GM19351 (cell line): ENCODE measurements at regions not wholly inside any gene's neighbourhood (a gene's known extent, or its start where the extent isn't known, plus 50 kb on each side); places are given as distances from the start of the nearest gene placed in this dataset.
A peak's percentile ranks its signal among the peaks of the same experiment; 100 is the strongest.
"Not testable (repeated sequence)": the region's sequence is repeated elsewhere in the genome, so short reads cannot be mapped to it uniquely, and the experiment has no call there.

Experiments
- ATAC-seq: cut with Tn5 transposase; IDR thresholded peaks from one replicate; pipeline ENCODE4 v1.9.1; 2021; ENCODE audit warnings: mild to moderate bottlenecking, moderate library complexity; ENCODE audit not compliant: unreplicated experiment

DNA sequence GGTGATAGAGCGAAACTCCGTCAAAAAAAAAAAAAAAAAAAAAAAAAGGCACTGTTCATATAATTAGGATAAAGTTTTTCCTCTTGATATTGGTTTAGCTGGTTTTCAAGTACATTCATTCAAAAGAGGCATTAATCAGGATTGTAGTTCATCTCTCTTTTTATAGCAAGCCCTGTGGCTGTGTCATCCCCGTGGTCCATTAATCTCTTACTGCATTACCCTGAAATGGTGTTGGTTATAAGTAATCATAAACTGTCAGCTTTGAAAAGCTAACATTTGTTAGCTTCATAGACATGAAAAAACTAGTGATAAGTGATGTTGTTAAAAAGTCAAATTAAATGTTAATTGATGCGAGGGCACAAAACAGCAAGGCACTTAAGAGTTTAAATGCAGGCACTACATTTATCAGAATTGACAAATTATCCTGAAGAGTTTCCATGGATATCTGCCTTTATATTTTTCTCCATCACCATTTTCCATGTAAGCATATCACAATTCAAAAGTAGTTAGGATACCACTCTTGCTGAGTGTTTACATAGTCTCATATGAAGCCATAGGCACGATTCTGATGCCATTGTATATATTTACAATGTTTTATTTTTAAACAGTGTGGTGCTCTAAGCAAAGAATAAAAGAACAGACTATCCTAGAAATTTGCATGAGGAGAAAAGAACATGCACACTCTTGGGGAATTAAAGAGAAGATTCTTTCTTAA, 193.1 kb downstream of the OTOL1 start:
- ATAC-seq, result no peak

DNA sequence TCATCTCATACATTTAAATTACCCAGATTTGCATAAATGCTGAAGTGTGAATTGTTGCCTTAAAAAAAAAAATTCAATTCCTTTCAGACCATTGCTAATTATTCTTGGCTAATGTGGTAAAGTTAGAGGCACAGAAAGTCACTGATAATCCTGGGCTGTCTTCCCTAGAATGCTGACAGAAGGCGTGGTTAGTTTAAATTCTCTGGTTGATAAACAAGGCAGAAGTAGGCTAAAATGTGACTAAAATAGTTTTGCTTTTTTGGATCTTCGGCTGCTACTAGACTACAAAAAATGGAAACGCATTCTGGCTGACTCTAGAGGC, 193.7 kb downstream of the OTOL1 start:
- ATAC-seq, result no peak

DNA sequence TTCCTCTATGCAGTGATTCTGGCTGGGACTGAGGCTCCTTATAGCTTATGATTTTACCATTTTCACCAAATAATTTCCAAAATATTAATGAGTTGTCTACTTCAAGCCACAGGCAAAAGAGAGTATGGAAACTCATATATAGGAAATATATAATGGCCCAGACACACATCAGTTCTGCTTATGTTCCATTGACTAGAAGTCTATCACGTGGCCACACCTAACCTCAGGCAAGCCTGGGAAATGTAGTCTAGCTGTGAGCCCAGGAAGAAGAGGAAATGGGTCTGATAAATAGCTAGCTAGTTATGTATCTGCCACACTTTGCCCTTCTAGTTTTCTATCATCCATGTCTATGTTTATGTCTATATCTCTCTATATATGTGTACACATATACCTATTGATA, 195.1 kb downstream of the OTOL1 start:
- no peak for ATAC-seq

DNA sequence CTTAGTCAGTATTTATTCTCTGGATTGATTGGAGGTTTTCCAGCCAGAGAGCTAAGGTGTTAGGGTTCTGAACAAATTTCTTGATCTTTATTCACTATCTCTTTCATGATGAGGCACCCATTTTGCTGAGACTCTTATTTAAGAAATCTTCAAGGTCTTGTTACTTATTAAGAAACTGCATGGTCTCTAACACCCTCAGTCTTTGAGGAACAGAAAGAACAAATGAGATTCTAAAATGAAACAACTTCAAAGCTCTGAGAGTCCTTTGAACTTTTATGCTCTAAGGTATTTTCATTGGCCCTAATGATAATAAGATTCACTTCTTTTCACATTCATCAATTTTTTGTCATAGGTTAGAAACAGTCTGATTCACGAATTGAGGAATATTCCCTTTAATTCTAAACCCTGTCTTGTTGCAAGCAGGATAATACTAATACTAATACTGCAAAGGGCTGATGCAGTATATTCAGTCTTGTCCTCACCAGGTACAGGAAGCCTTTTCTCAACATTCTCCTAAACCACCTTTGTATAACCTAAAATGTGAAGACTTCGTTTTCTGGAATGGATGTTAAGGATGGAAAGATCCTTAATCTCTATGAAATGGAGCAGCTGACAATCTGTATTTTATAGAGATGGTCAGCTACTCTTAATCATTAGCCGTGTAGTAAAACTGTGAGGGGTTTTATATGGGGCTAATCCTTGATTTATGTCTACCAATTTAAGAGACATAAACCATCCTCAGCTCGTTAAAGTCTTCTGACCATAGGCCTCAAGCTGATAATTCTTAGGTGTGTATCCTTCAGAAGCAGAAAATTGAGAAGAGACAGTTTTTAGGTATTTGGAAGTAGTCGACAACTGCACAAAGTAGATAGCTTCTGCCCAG, 198.3 kb downstream of the OTOL1 start:
- peak; percentile 63 for ATAC-seq

DNA sequence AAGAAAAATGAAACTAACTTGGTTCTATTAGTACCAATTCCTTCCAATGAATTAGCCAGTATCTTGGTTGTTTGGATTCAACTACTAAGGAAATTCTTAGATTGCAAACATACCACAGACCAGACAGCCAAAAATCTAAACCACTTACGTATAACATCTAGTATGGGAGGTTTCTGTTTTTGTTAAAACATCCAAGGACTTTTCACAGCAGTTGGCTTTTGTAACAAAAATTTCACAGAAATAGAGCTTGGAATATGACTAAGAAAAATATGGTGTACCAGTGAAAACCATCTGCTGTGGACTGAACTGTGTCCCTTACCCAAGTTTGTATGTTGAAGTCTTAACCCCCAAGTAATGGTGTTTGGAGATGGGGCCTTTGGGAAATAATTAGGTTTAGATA, 199.2 kb downstream of the OTOL1 start:
- ATAC-seq, result no peak

DNA sequence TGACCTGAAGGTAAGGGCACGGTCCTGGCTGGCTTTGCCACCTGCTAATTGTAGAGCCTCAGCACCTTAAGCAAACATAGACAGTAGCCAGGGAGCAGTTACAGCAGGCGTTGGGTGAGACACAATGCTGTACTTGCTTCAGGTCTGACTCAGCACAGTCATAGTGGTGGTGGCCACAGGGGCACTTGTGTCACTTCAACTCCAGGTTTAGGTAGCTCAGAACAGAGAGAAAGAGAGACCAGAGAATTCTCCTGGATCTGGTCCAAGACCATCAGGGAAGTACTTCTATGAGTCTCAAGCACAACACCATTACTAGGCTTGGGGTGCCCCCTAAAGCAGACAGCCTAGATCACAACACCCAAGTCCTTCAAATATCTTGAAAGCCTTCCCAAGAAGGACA, 204.4 kb downstream of the OTOL1 start:
- ATAC-seq, result peak; percentile 63

DNA sequence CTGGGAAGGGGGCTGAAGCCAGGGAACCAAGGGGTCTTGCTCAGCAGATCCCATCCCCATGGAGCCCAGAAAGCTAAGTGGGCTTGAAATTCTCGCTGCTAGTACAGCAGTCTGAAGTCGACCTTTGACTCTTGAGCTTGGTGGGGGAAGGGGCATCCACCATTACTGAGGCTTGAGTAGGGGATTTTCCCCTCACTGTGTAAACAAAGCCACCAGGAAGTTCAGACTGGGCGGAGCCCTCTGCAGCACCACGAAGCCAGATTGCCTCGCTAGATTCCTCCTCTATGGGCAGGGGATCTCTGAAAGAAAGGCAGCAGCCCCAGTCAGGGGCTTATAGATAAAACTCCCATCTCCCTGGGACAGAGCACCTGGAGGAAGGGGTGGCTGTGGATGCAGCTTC, 210.6 kb downstream of the OTOL1 start:
- not testable (repeated sequence) for ATAC-seq

DNA sequence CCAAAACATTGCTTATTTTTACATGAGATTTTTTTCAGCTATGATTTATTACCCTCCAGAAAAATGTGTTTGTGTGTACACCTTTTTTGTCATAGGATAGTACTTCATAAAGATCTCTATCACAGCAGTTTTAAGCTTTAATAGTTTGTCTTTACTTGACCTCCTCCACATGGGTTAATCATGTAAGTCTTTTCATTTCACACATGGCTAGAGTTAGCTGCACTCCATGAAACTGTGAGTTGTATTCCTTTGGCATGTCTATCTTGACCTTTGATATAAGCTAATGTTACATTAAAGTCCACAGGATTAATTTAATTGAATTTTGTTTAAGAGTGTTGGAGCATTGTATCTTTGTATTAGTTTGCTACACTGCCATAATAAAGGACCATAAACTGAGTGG, 217.1 kb downstream of the OTOL1 start:
- ATAC-seq, result no peak

DNA sequence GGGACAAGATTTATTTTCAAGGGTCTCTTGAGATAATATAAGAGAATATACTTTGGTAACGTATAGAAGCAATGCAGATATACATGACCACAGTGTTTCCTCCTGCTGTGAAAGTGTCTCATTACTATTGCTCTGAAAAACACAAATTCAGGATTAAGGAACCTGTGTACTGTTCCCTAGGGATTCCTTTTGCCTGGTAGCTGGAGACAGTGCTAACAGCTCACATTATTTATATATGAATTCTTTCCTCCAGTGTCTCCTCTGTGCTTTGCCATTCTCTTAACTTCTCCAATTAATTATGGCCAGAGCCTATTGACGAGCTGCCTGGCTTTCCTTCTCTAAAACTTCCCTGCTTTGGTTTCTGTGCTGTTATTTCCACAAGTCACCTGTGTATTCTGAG, 235.4 kb downstream of the OTOL1 start:
- ATAC-seq, result no peak

DNA sequence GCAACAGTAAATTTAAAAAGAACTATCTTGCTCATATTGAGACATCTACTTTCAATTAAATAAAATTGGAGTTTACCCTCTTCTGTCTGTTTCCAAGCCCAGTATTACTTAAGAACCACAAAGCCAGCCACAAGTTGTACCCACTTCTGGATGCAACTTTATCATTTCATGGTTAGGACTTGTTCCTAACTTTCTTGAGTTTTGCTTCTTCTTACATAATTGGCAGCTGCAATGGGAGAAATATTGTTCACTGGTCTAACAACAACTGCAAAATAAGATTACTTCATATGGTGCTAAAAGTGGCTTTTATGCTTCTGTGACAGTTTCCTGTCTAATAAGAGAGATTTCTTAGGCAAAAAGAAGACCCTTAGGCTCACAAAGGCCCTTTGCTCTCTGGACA, 240.6 kb downstream of the OTOL1 start:
- ATAC-seq, result no peak

DNA sequence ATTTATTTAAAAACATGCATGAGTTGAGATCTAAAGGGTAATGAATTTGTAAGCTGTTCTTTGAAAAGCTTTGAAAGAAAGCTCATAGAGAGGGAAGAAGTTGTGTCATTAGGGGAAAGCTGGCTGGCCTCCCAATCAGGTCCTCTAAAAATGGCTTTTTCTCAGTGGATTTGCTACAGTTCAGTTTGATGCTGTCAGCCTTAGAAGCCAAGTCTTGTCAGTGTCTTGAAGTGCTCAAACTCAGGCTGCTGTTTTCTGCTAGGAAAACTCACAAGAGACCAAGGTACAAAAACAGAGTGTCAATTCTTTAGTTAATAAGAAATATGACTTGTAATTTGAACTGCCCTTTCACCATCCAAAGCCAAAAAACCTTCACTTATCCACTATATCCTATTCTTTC, 243.8 kb downstream of the OTOL1 start:
- no peak for ATAC-seq

DNA sequence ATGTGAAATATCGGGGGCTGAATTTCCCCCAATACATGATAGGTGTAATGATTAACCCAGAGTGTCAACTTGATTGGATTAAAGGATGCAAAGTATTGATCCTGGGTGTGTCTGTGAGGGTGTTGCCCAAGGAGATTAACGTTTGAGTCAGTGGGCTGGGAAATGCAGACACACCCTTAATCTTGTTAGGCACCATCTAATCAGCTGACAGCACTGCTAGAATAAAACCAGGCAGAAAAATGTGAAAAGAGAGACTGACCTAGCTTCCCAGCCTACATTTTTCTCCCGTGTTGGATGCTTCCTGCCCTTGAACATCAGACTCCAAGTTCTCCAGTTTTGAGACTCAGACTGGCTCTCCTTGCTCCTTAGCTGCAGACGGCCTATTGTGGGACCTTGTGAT, 247.8 kb downstream of the OTOL1 start:
- ATAC-seq, result no peak

DNA sequence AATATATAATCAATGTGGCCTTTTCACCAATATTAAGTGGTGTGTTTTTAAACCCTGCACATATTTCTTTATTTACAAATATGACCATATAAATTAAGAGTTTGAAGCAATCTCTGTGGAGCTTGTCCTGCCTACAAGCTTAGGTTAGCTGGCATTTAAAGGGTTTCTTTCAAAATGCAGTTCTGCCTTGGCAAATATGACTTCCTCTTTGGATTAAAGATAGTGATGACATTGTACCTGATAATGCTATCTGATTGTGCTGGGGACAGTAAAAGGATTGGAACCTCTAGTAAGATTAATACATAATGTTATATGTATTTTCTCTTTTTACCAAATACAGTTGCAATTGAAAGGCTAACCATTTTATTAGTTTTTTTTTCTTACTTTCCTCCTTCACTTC, 249.1 kb downstream of the OTOL1 start:
- no peak for ATAC-seq

DNA sequence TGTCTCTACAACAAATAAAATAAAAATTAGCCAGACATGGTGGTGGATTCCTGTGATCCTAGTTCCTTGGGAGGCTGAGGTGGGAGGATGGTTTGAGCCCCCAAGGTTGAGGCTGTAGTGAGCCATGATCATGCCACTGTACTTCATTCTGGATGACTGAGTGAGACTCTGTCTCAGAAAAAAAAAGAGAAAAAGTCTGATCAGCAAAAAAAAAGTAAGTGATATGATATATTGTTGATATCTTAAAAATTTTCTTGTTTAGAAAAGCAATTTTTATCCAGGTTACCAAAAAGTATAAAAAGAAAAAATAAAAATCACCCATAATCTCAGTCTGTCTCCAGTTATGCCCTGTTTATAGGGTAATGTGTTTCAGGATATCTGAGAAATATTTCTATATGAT, 251.4 kb downstream of the OTOL1 start:
- ATAC-seq, result no peak

DNA sequence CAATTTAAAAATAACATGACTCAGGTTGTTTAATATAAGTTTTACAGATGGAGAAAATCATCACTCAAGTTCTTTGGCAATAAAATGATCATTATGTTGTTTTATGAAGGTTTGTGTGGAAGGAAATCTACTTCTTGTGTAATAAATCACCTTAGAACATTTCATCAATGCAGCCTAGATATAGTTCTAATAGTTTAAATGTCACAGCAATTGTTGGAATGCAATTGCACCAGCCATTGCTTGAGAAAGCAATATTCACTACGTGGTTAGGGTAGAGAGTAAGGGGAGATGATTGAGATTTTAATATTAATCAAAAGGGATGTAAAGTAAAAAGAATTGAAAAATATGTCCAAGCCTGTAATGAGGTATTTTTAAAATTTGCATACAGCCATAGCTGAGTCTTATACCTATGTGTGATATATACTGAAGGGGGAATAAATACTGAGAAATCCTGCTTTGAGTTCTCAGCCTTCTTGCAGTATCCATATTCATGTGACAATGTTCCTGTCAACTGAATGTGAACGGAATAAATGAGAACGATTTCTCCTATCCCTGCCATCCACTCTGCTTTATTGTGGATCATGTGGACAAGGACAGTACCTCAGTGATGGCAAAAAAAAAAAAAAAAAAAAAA, 257.9 kb downstream of the OTOL1 start:
- no peak for ATAC-seq

DNA sequence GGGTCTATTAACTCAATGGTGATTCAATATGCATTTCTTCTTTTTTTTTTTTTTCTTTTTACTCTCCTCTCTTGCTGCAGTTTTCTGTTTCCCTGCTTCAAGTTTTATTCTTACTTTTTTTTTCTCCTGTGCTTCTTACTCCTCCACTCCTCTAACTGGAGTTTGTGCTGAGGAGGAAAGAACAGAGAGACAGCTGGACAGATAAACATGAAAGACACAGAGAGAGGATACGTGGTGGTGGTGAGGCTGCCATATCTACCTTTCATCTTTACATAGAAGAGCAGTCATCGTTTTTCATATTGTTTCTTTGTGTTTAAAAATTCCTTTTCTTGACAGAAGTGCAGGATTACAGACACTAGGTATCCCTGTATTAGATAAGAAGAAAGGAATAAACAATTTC, 262.8 kb downstream of the OTOL1 start:
- no peak for ATAC-seq

DNA sequence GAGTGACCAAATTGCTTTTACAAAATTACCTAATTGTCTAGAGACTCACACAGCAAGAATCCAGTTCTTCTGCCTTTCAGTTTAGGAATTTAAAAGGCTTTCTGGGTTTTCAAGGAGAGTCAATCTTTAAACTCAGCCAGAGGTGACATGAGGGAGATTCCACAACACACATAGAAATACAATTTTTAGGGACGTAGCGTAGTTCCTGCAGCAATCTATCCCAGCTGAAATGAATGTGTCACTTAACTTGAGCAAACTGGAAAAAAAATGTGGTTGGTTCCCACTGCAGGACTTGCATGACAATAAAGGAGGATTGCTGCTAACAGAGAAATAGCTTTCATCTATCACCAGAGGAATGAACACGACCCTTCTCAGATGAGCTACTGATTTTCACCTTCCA, 269.7 kb downstream of the OTOL1 start:
- no peak for ATAC-seq

DNA sequence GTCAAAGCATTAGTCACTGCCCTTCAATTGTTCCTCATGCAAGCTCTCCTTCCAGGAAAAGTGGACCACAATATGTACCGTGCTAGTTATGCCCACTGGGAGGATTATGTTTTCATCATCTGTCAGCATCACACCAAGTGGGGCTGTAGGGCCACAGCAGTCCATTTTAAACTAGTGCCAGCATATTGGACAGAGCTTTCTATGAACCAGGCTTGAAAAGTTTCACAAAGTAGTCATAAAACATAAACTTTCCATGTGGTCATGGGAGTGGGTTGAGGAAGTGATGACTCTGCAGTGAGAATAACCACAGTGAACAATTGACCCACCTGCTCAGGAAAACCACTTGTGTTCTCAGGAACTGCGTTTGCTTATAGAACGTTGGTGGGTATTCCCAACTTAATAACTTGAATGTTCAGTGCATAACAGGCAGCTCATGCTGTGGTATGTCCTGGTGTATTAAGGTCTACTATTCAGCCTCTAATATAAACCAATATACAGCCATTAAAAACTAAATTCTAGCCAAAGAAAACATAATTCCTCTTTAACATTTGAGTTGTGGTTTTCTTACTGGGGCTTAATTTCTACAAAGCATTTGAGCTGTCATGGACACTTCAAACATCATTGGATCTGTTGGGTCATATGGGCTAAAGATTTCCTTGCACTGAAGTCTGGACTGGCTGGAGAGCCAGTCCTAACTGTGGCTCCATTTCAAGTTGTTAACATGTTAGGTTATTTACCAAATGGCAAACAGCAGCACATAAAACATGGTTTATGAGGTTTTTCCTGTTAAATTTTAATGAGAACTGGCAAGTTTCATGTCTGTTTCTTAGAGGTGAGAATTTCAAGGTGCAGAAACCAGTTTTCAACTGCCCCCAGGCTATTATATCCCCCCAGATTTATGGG, 274.1 kb downstream of the OTOL1 start:
- peak; percentile 83 for ATAC-seq

DNA sequence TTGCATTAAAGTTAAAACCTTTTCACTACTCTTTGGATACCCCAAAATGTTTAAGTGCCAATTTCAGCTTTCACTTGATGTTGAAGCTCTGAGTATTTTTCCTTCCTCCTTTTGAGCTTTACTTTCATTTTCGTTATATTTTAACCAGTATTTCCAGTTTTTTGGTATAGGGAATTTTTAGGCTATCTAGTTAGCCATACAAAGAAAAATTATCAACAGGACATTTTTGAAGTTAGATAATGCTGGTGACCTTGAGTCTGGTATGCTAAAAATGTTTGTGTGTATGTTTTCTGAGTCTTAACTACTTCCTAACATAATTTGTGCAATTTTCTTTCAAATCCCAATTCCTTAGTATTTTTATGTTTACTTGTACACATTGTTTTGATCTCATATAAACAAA, 284.8 kb downstream of the OTOL1 start:
- ATAC-seq, result no peak

DNA sequence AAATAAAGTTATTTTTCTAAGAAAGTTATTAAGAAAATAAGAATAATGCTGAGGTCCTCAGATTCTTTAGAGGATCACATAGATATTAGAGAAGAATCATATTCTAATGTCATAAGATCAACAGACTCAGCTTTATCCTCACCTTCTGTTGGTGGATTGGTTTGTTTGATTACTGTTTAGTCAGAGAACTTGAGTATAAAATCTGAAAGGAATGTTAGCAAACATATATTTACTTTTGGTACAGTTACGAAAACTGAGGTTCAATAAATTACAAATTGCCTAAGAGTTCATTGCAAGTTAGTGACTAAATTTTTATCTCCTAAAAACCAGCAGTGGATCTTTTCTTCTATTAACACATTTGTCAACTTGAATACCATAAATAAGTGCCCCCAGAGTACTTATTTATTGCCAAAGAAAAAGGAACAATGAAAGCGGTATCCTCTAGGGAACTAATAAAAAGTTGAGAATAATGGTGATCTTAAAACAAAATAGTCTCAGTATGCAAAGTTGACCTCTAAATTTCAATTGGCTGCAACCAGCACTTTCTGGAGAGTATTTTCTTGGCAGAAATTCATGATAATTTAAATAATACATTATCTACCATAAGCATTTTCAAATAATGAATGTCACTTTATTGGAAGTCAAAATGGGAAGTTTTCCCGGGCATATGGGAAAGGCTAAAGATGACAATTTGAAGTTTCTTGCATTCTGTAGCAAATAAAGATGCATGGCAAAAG, 296.8 kb downstream of the OTOL1 start:
- ATAC-seq, result no peak
